ENCODE measurements at regions not wholly inside any gene's neighbourhood (a gene's known extent, or its start where the extent isn't known, plus 50 kb on each side); places are given as distances from the start of the nearest gene placed in this dataset.

DNA sequence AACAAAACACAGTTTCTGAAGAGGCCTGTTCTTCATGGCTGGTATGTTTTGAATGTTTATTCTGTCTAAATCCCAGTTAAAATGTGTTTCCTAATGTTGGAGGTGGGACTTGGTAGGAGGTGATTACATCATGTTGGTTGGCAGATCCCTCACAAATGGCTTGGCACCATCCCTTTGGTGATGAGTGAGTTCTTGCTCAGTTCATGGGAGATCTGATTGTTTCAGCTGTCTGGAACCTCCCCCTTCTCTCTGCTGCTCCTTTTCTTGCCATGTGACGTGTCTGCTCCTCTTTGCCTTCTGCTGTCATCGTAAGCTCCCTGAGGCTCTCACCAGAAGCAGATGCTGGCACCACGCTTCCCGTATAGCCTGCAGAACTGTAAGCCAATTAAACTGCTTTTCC lies 383.6 kb upstream of the TPK1 start:
- TF ChIP-seq, protein P1, sequence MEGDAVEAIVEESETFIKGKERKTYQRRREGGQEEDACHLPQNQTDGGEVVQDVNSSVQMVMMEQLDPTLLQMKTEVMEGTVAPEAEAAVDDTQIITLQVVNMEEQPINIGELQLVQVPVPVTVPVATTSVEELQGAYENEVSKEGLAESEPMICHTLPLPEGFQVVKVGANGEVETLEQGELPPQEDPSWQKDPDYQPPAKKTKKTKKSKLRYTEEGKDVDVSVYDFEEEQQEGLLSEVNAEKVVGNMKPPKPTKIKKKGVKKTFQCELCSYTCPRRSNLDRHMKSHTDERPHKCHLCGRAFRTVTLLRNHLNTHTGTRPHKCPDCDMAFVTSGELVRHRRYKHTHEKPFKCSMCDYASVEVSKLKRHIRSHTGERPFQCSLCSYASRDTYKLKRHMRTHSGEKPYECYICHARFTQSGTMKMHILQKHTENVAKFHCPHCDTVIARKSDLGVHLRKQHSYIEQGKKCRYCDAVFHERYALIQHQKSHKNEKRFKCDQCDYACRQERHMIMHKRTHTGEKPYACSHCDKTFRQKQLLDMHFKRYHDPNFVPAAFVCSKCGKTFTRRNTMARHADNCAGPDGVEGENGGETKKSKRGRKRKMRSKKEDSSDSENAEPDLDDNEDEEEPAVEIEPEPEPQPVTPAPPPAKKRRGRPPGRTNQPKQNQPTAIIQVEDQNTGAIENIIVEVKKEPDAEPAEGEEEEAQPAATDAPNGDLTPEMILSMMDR (IDR thresholded peaks at IDR 0.05; ENCODE audit: poor library complexity): no peak
- no peak for TF ChIP-seq EZH2phosphoT487 (IDR thresholded peaks at IDR 0.05; ENCODE audit: low read depth, severe bottlenecking, unreplicated experiment)
- no peak for TF ChIP-seq EZH2 (IDR thresholded peaks at IDR 0.05; ENCODE audit: borderline replicate concordance)
- Histone ChIP-seq H3K4me2 (no peak overlapping the region), H3K4me3 (no peak overlapping the region), H3K9me2 (replicated peaks; ENCODE audit: insufficient read depth) (no peaks in the 10 kb centered on the region), H4K20me1 (ENCODE audit: insufficient read depth, poor library complexity, severe bottlenecking) (no peaks in the 10 kb centered on the region), H3K27me3 (no peaks in the 10 kb centered on the region), H3K27ac (no peak overlapping the region), H3K36me3 (replicated peaks; ENCODE audit: insufficient read depth, low read depth) (no peaks in the 10 kb centered on the region), H3K9me3 (ENCODE audit: low read depth) (peaks cover 3% of the 10 kb centered on the region), H3K4me1 (ENCODE audit: insufficient read depth) (no peaks in the 10 kb centered on the region), H2AFZ (no peak overlapping the region), H3K79me2 (no peaks in the 10 kb centered on the region)
- 80% methylated on average over 4 of the region's 4 CpGs for WGBS (ENCODE audit: low lambda C conversion rate, missing lambda C conversion rate)
- no peak for DNase-seq (ENCODE audit: low spot score)

DNA sequence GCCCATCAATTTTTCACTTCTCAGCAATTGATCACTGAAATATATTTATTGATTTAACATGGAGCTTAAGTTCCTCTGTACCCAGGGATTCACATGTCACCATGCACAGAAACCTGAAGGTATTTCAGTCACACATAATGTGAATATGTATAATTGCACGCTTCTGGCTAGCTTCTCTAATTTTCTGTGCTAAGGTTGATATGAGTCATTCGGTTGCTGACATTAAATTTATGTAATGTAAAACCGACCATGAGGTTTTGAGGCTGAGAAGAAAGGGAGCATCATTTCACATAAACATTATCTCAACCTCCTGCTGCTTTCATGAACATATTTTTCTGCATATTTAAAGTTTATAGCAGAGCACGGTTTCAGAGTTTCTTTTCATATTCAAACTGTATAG lies 381.0 kb upstream of the TPK1 start:
- no peak overlapping the region for H3K4me3 ChIP-seq
- H3K9me3 ChIP-seq (ENCODE audit: low read depth): peaks cover 3% of the 10 kb centered on the region
- H4K20me1 ChIP-seq (ENCODE audit: insufficient read depth, poor library complexity, severe bottlenecking): no peaks in the 10 kb centered on the region
- TF ChIP-seq, protein P1 (IDR thresholded peaks at IDR 0.05; ENCODE audit: poor library complexity): no peak
- TF ChIP-seq EZH2 (IDR thresholded peaks at IDR 0.05; ENCODE audit: borderline replicate concordance) (no peak), EZH2phosphoT487 (IDR thresholded peaks at IDR 0.05; ENCODE audit: low read depth, severe bottlenecking, unreplicated experiment) (no peak)
- H2AFZ ChIP-seq: no peak overlapping the region
- WGBS (ENCODE audit: low lambda C conversion rate, missing lambda C conversion rate): 76% methylated on average over 4 of the region's 4 CpGs
- H3K27me3 ChIP-seq: no peaks in the 10 kb centered on the region
- H3K27ac ChIP-seq: no peak overlapping the region
- H3K4me1 ChIP-seq (ENCODE audit: insufficient read depth): no peaks in the 10 kb centered on the region
- no peak for DNase-seq (ENCODE audit: low spot score)
- H3K9me2 ChIP-seq (replicated peaks; ENCODE audit: insufficient read depth): no peaks in the 10 kb centered on the region
- H3K4me2 ChIP-seq: no peak overlapping the region
- H3K79me2 ChIP-seq: no peaks in the 10 kb centered on the region
- H3K36me3 ChIP-seq (replicated peaks; ENCODE audit: insufficient read depth, low read depth): no peaks in the 10 kb centered on the region

DNA sequence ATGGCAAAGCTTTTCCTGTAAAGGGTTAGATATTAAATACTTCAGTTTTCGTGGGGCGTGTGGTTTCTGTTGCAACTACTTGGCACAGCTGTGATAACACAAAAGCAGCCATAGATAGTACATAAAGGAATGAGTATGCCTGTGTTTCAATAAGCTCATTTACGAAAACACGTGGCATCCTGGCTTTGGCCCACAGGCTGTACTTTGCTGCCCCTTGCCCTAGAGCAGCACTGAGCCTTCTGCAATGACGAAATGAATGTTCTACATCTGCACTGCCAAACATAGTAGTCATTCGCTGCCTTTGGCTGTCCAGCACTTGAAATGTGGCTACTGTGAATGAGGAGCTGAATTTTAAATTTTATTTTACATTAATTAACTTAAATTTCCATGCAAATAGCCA lies 376.2 kb upstream of the TPK1 start:
- H3K9me3 ChIP-seq (ENCODE audit: low read depth): peaks cover 2% of the 10 kb centered on the region
- TF ChIP-seq EZH2 (IDR thresholded peaks at IDR 0.05; ENCODE audit: borderline replicate concordance): no peak
- TF ChIP-seq EZH2phosphoT487 (IDR thresholded peaks at IDR 0.05; ENCODE audit: low read depth, severe bottlenecking, unreplicated experiment): no peak
- TF ChIP-seq, protein P1 (IDR thresholded peaks at IDR 0.05; ENCODE audit: poor library complexity): no peak
- WGBS (ENCODE audit: low lambda C conversion rate, missing lambda C conversion rate): 85% methylated on average over 6 of the region's 6 CpGs

DNA sequence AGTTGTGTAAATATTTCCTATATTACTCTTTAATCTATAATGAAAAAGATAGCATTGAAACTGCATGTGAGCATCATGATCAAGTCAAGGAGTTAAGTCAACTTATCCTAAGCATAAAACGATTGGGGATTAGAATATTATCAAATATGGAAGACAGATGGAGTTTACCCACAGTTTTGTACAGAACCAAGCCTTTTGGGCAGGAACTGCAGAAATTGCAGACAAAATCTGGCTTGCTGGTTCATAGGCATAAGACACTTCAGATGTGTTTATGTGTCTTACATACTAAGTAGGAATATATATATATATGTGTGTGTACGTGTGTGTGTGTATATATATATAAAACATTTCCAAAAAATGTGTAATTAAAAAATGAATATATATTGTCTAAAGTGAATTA lies 375.4 kb upstream of the TPK1 start:
- Histone ChIP-seq H3K79me2 (no peaks in the 10 kb centered on the region), H3K27me3 (no peaks in the 10 kb centered on the region), H3K4me2 (no peak overlapping the region), H3K9me3 (ENCODE audit: low read depth) (no peaks in the 10 kb centered on the region), H2AFZ (no peak overlapping the region), H3K9me2 (replicated peaks; ENCODE audit: insufficient read depth) (no peaks in the 10 kb centered on the region), H3K4me3 (no peak overlapping the region), H4K20me1 (ENCODE audit: insufficient read depth, poor library complexity, severe bottlenecking) (no peaks in the 10 kb centered on the region), H3K36me3 (replicated peaks; ENCODE audit: insufficient read depth, low read depth) (no peaks in the 10 kb centered on the region), H3K4me1 (ENCODE audit: insufficient read depth) (no peaks in the 10 kb centered on the region), H3K27ac (no peak overlapping the region)
- DNase-seq (ENCODE audit: low spot score): no peak
- TF ChIP-seq, protein P1 (IDR thresholded peaks at IDR 0.05; ENCODE audit: poor library complexity): no peak
- TF ChIP-seq EZH2phosphoT487 (IDR thresholded peaks at IDR 0.05; ENCODE audit: low read depth, severe bottlenecking, unreplicated experiment) (no peak), EZH2 (IDR thresholded peaks at IDR 0.05; ENCODE audit: borderline replicate concordance) (no peak)
- 61% methylated on average over 2 of the region's 2 CpGs for WGBS (ENCODE audit: low lambda C conversion rate, missing lambda C conversion rate)

More for the DNA sequence above, 376.2 kb upstream of the TPK1 start:
- Histone ChIP-seq H2AFZ (no peak overlapping the region), H3K4me1 (ENCODE audit: insufficient read depth) (no peaks in the 10 kb centered on the region), H3K36me3 (replicated peaks; ENCODE audit: insufficient read depth, low read depth) (no peaks in the 10 kb centered on the region), H3K9me2 (replicated peaks; ENCODE audit: insufficient read depth) (no peaks in the 10 kb centered on the region), H3K79me2 (no peaks in the 10 kb centered on the region), H3K27ac (no peak overlapping the region), H4K20me1 (ENCODE audit: insufficient read depth, poor library complexity, severe bottlenecking) (no peaks in the 10 kb centered on the region), H3K4me2 (no peak overlapping the region), H3K27me3 (no peaks in the 10 kb centered on the region), H3K4me3 (no peak overlapping the region)
- DNase-seq (ENCODE audit: low spot score): no peak
